ENCODE measurements at regions not wholly inside any gene's neighbourhood (a gene's known extent, or its start where the extent isn't known, plus 50 kb on each side); places are given as distances from the start of the nearest gene placed in this dataset.

GRCh38 chr2:41701231-41701630, 346.6 kb upstream of the PKDCC start:
- no peaks in the 10 kb centered on the region for H3K9me3 Mint-ChIP-seq

GRCh38 chr2:41703123-41703522, 344.7 kb upstream of the PKDCC start:
- Mint-ChIP-seq H3K4me3 (no peak overlapping the region), H3K27ac (no peak overlapping the region), H3K27me3 (peaks cover 15% of the 10 kb centered on the region), H3K36me3 (ENCODE audit: low read depth) (no peaks in the 10 kb centered on the region), H3K4me1 (ENCODE audit: low read depth) (no peaks in the 10 kb centered on the region), H3K9me3 (no peaks in the 10 kb centered on the region)
- no peak for DNase-seq

More at GRCh38 chr2:41701231-41701630, 346.6 kb upstream of the PKDCC start:
- Mint-ChIP-seq H3K27me3 (peaks cover 21% of the 10 kb centered on the region), H3K4me1 (ENCODE audit: low read depth) (no peaks in the 10 kb centered on the region), H3K4me3 (no peak overlapping the region), H3K27ac (no peak overlapping the region), H3K36me3 (ENCODE audit: low read depth) (no peaks in the 10 kb centered on the region)
- DNase-seq, result no peak

GRCh38 chr2:41705634-41706033, 342.2 kb upstream of the PKDCC start:
- no peaks in the 10 kb centered on the region for H3K36me3 Mint-ChIP-seq (ENCODE audit: low read depth)
- H3K9me3 Mint-ChIP-seq, result no peaks in the 10 kb centered on the region
- H3K27ac Mint-ChIP-seq, result no peak overlapping the region
- no peak for DNase-seq
- peaks cover 3% of the 10 kb centered on the region for H3K27me3 Mint-ChIP-seq
- H3K4me3 Mint-ChIP-seq, result no peak overlapping the region
- H3K4me1 Mint-ChIP-seq (ENCODE audit: low read depth), result peaks cover 4% of the 10 kb centered on the region

- peaks cover 4% of the 10 kb centered on the region for H3K4me1 Mint-ChIP-seq (ENCODE audit: low read depth)
Observed at GRCh38 chr2:41706286-41706685, 341.5 kb upstream of the PKDCC start.

GRCh38 chr2:41707790-41708451, 339.9 kb upstream of the PKDCC start:
- no peaks in the 10 kb centered on the region for H3K36me3 Mint-ChIP-seq (ENCODE audit: low read depth)
- H3K9me3 Mint-ChIP-seq, result no peaks in the 10 kb centered on the region
- peaks cover 4% of the 10 kb centered on the region for H3K4me1 Mint-ChIP-seq (ENCODE audit: low read depth)
- DNase-seq, result no peak
- H3K27me3 Mint-ChIP-seq, result peaks cover 3% of the 10 kb centered on the region
- no peak overlapping the region for H3K4me3 Mint-ChIP-seq
- H3K27ac Mint-ChIP-seq, result no peak overlapping the region

More at GRCh38 chr2:41706286-41706685, 341.5 kb upstream of the PKDCC start:
- no peak overlapping the region for H3K27ac Mint-ChIP-seq
- no peak for DNase-seq
- H3K27me3 Mint-ChIP-seq, result peaks cover 3% of the 10 kb centered on the region
- H3K9me3 Mint-ChIP-seq, result no peaks in the 10 kb centered on the region
- no peak overlapping the region for H3K4me3 Mint-ChIP-seq
- H3K36me3 Mint-ChIP-seq (ENCODE audit: low read depth), result no peaks in the 10 kb centered on the region

GRCh38 chr2:41709702-41710599, 337.9 kb upstream of the PKDCC start:
- no peaks in the 10 kb centered on the region for H3K9me3 Mint-ChIP-seq
- H3K27me3 Mint-ChIP-seq, result peaks cover 3% of the 10 kb centered on the region
- no peak overlapping the region for H3K4me3 Mint-ChIP-seq
- no peak for DNase-seq
- peaks cover 6% of the 10 kb centered on the region for H3K4me1 Mint-ChIP-seq (ENCODE audit: low read depth)
- H3K36me3 Mint-ChIP-seq (ENCODE audit: low read depth), result no peaks in the 10 kb centered on the region
- no peak overlapping the region for H3K27ac Mint-ChIP-seq

GRCh38 chr2:41710944-41711343, 336.9 kb upstream of the PKDCC start:
- DNase-seq, result no peak
- H3K9me3 Mint-ChIP-seq, result no peaks in the 10 kb centered on the region

GRCh38 chr2:41711736-41712135, 336.1 kb upstream of the PKDCC start:
- no peak overlapping the region for H3K27ac Mint-ChIP-seq
- peaks cover 3% of the 10 kb centered on the region for H3K27me3 Mint-ChIP-seq
- no peaks in the 10 kb centered on the region for H3K36me3 Mint-ChIP-seq (ENCODE audit: low read depth)
- H3K9me3 Mint-ChIP-seq, result no peaks in the 10 kb centered on the region
- H3K4me3 Mint-ChIP-seq, result no peak overlapping the region
- H3K4me1 Mint-ChIP-seq (ENCODE audit: low read depth), result peaks cover 12% of the 10 kb centered on the region
- DNase-seq, result no peak

More at GRCh38 chr2:41710944-41711343, 336.9 kb upstream of the PKDCC start:
- H3K36me3 Mint-ChIP-seq (ENCODE audit: low read depth), result no peaks in the 10 kb centered on the region
- H3K27me3 Mint-ChIP-seq, result peaks cover 3% of the 10 kb centered on the region
- peaks cover 12% of the 10 kb centered on the region for H3K4me1 Mint-ChIP-seq (ENCODE audit: low read depth)
- H3K27ac Mint-ChIP-seq, result no peak overlapping the region
- H3K4me3 Mint-ChIP-seq, result no peak overlapping the region

- no peaks in the 10 kb centered on the region for H3K9me3 Mint-ChIP-seq
- no peaks in the 10 kb centered on the region for H3K27me3 Mint-ChIP-seq
- no peaks in the 10 kb centered on the region for H3K36me3 Mint-ChIP-seq (ENCODE audit: low read depth)
- no peak overlapping the region for H3K27ac Mint-ChIP-seq
- H3K4me3 Mint-ChIP-seq, result no peak overlapping the region
- H3K4me1 Mint-ChIP-seq (ENCODE audit: low read depth), result peaks cover 11% of the 10 kb centered on the region
- DNase-seq, result no peak
Observed at GRCh38 chr2:41716497-41716896, 331.3 kb upstream of the PKDCC start.

GRCh38 chr2:41717839-41718238, 330.0 kb upstream of the PKDCC start:
- no peaks in the 10 kb centered on the region for H3K27me3 Mint-ChIP-seq
- no peak overlapping the region for H3K4me3 Mint-ChIP-seq
- DNase-seq, result no peak
- no peaks in the 10 kb centered on the region for H3K36me3 Mint-ChIP-seq (ENCODE audit: low read depth)
- no peaks in the 10 kb centered on the region for H3K9me3 Mint-ChIP-seq
- no peak overlapping the region for H3K27ac Mint-ChIP-seq
- peaks cover 11% of the 10 kb centered on the region for H3K4me1 Mint-ChIP-seq (ENCODE audit: low read depth)

- Mint-ChIP-seq H3K27me3 (no peaks in the 10 kb centered on the region), H3K4me3 (no peak overlapping the region), H3K36me3 (ENCODE audit: low read depth) (no peaks in the 10 kb centered on the region), H3K9me3 (no peaks in the 10 kb centered on the region), H3K27ac (no peak overlapping the region), H3K4me1 (ENCODE audit: low read depth) (peaks cover 11% of the 10 kb centered on the region)
- DNase-seq, result no peak
Observed at GRCh38 chr2:41718705-41719104, 329.1 kb upstream of the PKDCC start.

GRCh38 chr2:41719756-41720155, 328.1 kb upstream of the PKDCC start:
- Mint-ChIP-seq H3K4me1 (ENCODE audit: low read depth) (peaks cover 11% of the 10 kb centered on the region), H3K36me3 (ENCODE audit: low read depth) (no peaks in the 10 kb centered on the region), H3K4me3 (no peak overlapping the region), H3K27ac (no peak overlapping the region), H3K9me3 (no peaks in the 10 kb centered on the region), H3K27me3 (no peaks in the 10 kb centered on the region)
- no peak for DNase-seq

- H3K27me3 Mint-ChIP-seq, result no peaks in the 10 kb centered on the region
- no peaks in the 10 kb centered on the region for H3K36me3 Mint-ChIP-seq (ENCODE audit: low read depth)
- peaks cover 7% of the 10 kb centered on the region for H3K4me1 Mint-ChIP-seq (ENCODE audit: low read depth)
- H3K27ac Mint-ChIP-seq, result no peak overlapping the region
- no peak for DNase-seq
- no peaks in the 10 kb centered on the region for H3K9me3 Mint-ChIP-seq
- no peak overlapping the region for H3K4me3 Mint-ChIP-seq
Observed at GRCh38 chr2:41720331-41721251, 327.2 kb upstream of the PKDCC start.

- peaks cover 4% of the 10 kb centered on the region for H3K4me1 Mint-ChIP-seq (ENCODE audit: low read depth)
- H3K9me3 Mint-ChIP-seq, result no peaks in the 10 kb centered on the region
- H3K27me3 Mint-ChIP-seq, result no peaks in the 10 kb centered on the region
- no peak for DNase-seq
- H3K27ac Mint-ChIP-seq, result no peak overlapping the region
- H3K4me3 Mint-ChIP-seq, result no peak overlapping the region
- H3K36me3 Mint-ChIP-seq (ENCODE audit: low read depth), result no peaks in the 10 kb centered on the region
Observed at GRCh38 chr2:41722668-41723369, 325.0 kb upstream of the PKDCC start.

All from activated T-cell treated with anti-CD3 and anti-CD28 coated beads, Interleukin-2, amount 50 U/mL, for 24 hours (primary cell).